ENCODE measurements at regions not wholly inside any gene's neighbourhood (a gene's known extent, or its start where the extent isn't known, plus 50 kb on each side); places are given as distances from the start of the nearest gene placed in this dataset.

- no peak for DNase-seq
Measured at GRCh38 chr10:59595593-59595992, 114.1 kb downstream of the SLC16A9 start.

GRCh38 chr10:59593768-59594167 is 115.9 kb downstream of the SLC16A9 start:
- no peak for DNase-seq

DNA sequence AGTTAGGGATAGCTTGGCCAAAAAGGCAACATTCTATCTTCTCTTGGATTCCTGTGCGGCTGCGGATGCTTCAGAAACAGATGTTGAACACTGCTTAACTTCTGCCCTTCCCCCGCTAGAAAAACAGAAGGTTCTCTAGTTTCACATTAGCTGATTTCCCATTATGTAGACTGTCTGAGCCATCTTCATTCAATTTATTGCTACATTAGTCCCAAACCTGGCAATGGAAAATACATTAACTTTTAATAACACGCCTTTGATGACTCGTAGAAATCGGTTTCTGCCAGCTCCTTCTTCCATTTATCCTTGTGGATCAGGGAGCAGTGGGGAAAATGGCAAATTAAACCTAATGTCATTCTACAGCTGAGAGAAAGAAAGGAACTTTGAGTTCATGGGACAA is 119.9 kb downstream of the SLC16A9 start:
- no peak for DNase-seq

GRCh38 chr10:59588791-59589190 is 120.9 kb downstream of the SLC16A9 start:
- no peak for DNase-seq

GRCh38 chr10:59587756-59588140 is 121.9 kb downstream of the SLC16A9 start:
- DNase-seq = no peak

DNA sequence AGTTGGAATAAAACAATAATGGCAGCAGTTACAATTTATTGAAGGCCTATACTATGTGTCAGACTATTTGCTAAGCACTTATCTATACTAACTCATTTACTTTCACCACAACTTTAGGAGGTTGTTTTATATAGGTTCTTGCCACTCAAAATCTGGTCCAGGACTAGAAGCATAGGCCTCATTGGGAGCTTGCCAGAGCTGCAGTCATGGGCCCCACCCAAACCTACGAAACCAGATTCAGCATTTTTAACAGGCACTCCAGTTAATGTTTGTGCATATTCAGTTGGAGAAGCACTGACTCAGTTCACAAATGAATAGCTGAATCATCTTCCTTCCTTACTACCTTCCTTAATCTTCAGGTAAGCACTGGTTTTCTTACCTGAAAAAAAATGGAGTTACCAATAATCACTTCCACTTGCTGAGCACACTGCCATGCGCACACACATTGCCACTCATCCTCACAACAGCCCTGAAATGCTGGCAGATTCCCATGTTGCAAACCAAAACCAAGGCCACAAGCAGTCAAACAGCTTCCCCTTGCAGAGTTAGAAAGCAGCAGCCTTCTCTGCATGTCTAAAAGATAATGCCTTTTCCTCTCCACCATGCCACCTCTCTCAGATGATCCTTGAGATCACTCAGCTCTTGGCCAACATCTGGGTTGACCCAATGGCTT is 122.4 kb downstream of the SLC16A9 start:
- no peak for DNase-seq

DNA sequence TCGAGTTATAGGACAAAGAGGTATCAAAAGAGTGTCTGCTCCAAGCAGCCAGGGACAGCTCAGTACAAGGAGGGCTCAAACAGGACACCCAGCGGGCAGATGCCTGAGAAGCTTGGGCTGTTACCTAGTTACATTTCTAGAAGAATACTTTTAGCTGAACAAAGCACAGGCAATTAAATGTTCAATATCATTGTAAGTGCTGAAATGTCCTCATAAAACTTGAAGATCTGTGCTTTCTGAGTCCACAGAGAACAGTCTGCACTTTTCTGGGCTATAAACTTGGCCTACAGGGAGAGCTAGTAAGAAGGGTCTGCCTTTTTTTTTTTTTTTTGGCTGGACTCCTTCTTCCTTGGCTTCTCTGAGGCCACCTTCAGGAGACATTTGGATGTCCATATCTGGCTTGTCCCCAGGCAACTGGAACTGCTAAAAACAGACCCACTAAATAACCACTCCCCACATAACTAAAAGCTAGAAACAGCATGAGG is 123.2 kb downstream of the SLC16A9 start:
- no peak for DNase-seq

GRCh38 chr10:59585046-59585700 is 124.5 kb downstream of the SLC16A9 start:
- peak; percentile 30 for DNase-seq

DNA sequence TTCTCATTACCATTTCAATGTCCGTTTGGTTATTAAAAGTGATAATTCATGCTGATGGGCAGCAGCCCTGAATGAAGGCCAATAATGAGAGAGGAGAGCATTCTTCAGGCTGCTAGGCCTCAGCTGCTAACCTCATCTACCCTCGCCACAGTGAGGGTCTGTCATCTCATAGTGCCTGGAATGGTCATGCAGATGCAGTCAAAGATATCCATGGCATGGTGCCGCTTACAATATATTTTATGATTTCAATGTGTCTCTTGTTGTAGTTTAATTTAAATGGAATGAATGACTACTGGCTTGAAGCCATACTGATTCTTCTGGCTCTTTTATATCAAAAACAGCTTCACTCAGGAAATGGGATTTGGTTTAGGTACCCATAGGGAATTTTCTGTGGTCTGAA is 126.9 kb downstream of the SLC16A9 start:
- no peak for DNase-seq

DNA sequence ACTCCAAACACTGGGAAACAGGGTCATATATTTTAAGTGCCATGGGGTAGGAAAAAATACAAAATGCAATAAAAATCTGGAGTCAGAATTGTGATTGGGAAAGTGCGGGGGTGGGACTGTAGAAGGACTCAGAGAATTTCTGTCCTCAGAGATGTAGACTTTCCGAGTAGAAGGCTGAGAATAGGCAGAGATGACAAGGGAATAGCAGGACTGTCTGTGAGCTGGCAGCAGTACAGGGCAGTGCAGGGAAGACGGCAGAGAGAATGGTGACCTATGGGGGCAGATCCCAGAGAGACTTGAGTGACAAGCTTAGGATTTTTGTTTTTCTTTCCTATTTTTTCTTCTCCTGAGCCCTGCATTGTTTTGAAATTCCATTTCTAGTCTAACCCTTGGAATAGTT is 127.6 kb downstream of the SLC16A9 start:
- DNase-seq = no peak

DNA sequence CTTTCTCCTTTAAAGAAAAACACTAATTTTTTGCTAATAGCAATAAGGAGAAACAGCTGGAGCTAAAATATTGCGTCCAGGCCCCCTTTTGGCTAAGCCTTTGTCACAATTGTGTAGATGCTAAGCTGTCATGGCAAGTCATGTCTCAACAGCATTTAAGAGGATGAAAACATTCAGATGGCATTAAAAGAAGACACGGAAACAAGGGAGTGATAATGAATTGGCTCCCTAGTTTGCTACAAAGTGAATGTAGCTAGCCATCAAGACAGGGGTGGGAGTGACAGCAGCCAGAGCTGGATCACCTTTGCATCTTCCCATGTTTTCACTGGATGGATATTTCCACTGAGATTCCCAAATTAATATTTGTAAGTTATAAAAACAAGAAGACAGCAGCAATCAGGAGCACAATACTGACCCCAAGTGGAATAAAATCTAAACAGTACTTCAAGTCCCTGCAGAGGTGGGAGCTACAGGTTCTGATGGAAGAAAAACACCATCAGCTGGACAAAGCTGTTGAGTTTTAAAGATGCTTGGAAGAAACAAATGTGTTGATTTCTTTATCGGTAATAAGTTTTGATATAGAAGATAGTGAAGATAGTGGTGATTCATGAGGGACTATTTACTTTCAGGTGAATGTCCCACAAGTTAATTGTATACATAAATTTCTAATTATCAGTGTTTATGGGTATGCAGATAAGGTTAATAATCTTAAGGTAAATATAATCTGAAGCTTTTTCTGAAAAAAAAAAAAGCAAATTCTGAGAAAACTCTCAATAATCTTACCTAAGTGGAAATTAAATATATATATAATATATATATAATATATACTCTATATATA is 129.4 kb downstream of the SLC16A9 start:
- peak; percentile 37 for DNase-seq

DNA sequence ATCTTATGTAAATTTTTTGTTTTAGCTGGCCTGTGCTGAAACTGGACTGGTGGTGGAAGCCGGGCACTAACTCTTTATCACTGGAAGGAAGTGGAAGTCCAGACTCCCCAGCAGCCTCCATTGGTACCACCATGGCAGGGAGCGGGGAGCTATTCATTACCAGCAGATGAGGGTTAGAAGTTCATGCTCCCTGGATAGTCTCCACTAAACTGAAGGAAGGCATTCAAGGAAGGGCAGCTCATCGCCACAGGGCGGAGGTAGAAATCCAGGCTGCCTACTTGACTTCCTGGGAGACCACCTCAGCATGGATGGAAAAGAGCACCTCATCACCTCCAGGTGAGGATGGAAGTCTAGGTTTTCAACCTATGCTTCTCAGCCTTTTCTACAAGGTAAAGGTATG is 130.9 kb downstream of the SLC16A9 start:
- no peak for DNase-seq

DNA sequence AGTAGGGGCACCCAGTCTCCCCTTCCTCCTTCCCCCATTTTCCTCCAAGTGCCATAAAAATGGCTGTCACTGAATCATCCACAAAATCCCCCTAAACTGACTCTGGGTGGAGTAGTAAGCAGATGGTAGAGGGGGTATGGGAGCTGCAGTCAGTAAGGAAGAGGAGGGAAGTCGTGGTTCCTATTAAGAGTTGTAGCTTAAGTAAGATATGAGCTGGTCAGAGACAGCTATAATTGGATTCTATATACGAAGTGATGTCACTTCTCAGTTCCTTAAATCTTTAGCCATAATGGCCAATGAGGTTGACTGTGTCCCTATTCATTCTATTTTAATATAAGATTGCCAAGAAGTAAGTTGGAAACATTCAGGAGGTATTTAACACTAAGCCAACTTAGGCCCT is 131.7 kb downstream of the SLC16A9 start:
- no peak for DNase-seq

DNA sequence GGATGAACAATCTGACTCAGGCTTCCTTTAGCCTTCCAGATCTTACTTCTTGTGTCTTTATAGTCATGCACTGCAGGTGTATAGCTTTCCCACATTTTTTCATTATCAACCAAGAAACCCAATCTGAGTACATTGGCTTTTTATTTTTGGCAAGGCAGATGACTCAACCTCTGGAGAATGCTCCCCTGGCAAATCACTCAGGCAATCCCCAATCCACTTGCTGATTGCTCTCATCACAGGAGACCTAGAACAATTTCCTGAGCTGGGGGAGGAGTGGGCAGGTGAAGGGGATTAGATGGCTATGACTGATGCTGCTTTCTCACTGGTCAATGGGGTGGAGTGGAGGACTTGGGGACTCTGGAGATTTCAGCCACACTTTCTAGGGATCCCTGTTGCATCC is 134.4 kb downstream of the SLC16A9 start:
- DNase-seq = no peak

GRCh38 chr10:59563531-59563930 is 146.1 kb downstream of the SLC16A9 start:
- no peak for DNase-seq

- no peak for DNase-seq
Measured at GRCh38 chr10:59562126-59562525, 147.5 kb downstream of the SLC16A9 start.

DNA sequence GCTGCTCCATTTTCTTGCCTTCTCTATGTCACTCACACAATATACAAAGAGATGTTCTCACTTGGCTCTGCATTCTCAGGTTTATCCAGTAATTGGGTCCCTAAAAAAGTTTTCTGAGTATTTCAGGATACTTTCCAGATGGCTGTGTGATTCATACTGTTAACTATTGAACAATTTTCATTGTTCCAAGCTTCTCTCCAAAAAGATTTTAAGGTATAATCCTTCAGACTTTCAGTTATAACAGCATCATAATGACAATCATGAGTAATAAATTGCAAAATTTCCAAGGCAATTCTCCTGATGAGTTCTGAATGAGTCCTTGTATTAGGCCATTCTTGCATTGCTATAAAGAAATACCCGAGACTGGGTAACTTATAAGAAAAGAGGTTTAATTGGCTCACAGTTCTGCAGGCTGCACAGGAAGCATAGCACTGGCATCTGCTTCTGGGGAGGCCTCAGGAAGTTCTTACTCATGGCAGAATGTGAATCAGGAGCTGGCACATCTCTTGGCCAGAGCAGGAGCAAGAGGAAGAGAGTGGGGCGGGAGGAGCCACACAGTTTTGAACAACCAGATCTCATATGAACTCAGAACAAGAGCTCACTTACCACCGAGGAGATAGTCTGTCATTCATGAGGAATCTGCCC is 148.1 kb downstream of the SLC16A9 start:
- DNase-seq = peak; percentile 28

DNA sequence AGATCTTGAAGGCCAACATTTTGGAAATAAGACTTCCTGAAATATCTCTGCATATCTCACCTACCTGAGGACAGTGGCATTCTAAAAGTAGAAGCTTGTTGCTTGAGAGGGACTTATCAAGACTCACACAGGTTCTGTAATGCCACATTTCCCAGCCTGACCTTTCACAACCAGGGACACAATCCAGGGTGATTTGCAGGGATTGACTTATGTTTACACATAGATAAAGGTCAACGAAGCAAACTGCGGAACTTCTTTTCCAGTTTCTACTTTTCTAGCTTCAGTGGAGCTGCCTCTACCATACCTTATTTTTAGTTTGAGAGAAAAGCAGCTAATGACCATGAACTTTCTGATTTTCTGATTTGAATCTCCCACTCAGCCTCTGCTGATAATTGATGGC is 148.7 kb downstream of the SLC16A9 start:
- no peak for DNase-seq

DNA sequence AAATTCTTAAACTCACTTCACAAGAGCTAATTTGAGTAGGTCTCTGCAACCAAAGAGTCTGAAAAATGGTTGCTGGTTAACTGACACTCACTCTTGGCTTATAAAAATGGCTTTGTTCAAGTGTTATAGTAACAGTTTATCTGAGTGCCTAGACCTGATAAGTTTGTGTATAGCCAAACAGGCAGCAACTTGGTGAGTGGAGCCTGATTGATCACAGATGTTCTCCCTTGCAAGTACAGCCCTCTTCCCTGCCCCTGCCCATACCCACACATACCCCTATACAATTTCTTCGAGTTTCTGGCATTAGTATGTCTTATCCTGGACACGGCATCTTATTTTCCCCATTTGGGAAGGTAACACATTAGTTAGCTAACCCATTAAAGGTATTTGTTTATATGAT is 149.5 kb downstream of the SLC16A9 start:
- DNase-seq = no peak

- no peak for DNase-seq
Measured at GRCh38 chr10:59558066-59558465, 151.6 kb downstream of the SLC16A9 start.

- DNase-seq = no peak
Measured at GRCh38 chr10:59557642-59558041, 152.0 kb downstream of the SLC16A9 start.

DNA sequence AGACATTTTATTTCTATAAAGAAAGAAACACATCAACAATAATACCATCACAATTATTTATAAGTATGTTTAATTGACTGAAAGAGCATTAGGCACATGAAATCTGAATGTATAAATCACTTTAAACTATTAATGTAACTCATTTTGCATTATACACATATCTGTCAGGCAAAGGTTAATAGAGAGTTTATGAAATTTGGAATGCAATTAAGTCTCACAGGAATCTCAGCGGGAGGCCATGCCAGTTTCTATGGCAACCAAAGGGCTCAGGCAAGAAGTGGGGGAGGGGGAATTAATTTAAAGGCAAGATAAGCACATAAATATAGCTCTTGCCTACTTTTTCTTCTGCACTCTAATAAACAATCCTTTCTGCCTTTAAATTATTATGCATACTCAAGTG is 152.6 kb downstream of the SLC16A9 start:
- DNase-seq = no peak
